Keratinocyte (primary cell): ENCODE measurements at regions not wholly inside any gene's neighbourhood (a gene's known extent, or its start where the extent isn't known, plus 50 kb on each side); places are given as distances from the start of the nearest gene placed in this dataset.

Source experiments
- EZH2 ChIP-seq: IDR thresholded peaks from one replicate; pipeline ENCODE4 v1.6.1; 2012; ENCODE audit warnings: inconsistent platforms, mild to moderate bottlenecking, low read length, moderate library complexity
- TF ChIP-seq, protein P1 (sequence below), 3 experiments: IDR thresholded peaks in 1 of 3; conservative IDR thresholded peaks in 1 of 3; optimal IDR thresholded peaks in 1 of 3; 2 replicates in 2 of 3; 3 replicates in 1 of 3; pipeline versions ENCODE3 to v1.5.1; 2011; ENCODE audit warnings: low read length in 3 of 3, mild to moderate bottlenecking in 3 of 3, moderate library complexity in 2 of 3, control low read depth in 1 of 3, inconsistent platforms in 1 of 3; ENCODE audit not compliant: insufficient read depth in 2 of 3; ENCODE audit errors: extremely low read depth in 1 of 3

GRCh38 chr12:47548401-47548800, 157.4 kb downstream of the RPAP3 start:
- TF ChIP-seq, protein P1, sequence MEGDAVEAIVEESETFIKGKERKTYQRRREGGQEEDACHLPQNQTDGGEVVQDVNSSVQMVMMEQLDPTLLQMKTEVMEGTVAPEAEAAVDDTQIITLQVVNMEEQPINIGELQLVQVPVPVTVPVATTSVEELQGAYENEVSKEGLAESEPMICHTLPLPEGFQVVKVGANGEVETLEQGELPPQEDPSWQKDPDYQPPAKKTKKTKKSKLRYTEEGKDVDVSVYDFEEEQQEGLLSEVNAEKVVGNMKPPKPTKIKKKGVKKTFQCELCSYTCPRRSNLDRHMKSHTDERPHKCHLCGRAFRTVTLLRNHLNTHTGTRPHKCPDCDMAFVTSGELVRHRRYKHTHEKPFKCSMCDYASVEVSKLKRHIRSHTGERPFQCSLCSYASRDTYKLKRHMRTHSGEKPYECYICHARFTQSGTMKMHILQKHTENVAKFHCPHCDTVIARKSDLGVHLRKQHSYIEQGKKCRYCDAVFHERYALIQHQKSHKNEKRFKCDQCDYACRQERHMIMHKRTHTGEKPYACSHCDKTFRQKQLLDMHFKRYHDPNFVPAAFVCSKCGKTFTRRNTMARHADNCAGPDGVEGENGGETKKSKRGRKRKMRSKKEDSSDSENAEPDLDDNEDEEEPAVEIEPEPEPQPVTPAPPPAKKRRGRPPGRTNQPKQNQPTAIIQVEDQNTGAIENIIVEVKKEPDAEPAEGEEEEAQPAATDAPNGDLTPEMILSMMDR (optimal IDR thresholded peaks at IDR 0.05 in 1 of 3, IDR thresholded peaks at IDR 0.05 in 1 of 3, conservative IDR thresholded peaks at IDR 0.05 in 1 of 3; ENCODE audit: extremely low read depth in 1 of 3, insufficient read depth in 2 of 3, low read length in 3 of 3), result no peak
- no peak for TF ChIP-seq EZH2
